Muscle layer of duodenum (tissue), 2 donors: ENCODE measurements at regions not wholly inside any gene's neighbourhood (a gene's known extent, or its start where the extent isn't known, plus 50 kb on each side); places are given as distances from the start of the nearest gene placed in this dataset.

Experiments
- H3K27ac ChIP-seq: one replicate; pipeline ENCODE4 v1.7.0; 2013; ENCODE audit warnings: mild to moderate bottlenecking, low read length
- H3K27me3 ChIP-seq: one replicate; pipeline ENCODE4 v1.7.0; 2013; ENCODE audit warnings: low read depth, mild to moderate bottlenecking, control low read depth, low read length
- H3K36me3 ChIP-seq, 2 donors: one replicate each; pipeline ENCODE4 v1.7.0; 2013; ENCODE audit warnings: low read length in 2 of 2, control low read depth in 1 of 2, mild to moderate bottlenecking in 1 of 2; ENCODE audit not compliant: insufficient read depth in 2 of 2, control insufficient read depth in 1 of 2
- H3K4me1 ChIP-seq, 2 donors: one replicate each; pipeline ENCODE4 v1.7.0; 2013; ENCODE audit warnings: low read length in 2 of 2, mild to moderate bottlenecking in 2 of 2, control low read depth in 1 of 2, moderate library complexity in 1 of 2; ENCODE audit not compliant: insufficient read depth in 2 of 2, control insufficient read depth in 1 of 2
- H3K4me3 ChIP-seq, 2 donors: one replicate each; pipeline ENCODE4 v1.7.0; 2013; ENCODE audit warnings: low read length in 2 of 2, low read depth in 1 of 2, mild to moderate bottlenecking in 1 of 2
- H3K9me3 ChIP-seq, 2 donors: one replicate each; pipeline ENCODE4 v1.7.0; 2013; ENCODE audit warnings: low read length in 2 of 2, control low read depth in 1 of 2, mild to moderate bottlenecking in 1 of 2; ENCODE audit not compliant: control insufficient read depth in 1 of 2
- donor health status: healthy.

DNA sequence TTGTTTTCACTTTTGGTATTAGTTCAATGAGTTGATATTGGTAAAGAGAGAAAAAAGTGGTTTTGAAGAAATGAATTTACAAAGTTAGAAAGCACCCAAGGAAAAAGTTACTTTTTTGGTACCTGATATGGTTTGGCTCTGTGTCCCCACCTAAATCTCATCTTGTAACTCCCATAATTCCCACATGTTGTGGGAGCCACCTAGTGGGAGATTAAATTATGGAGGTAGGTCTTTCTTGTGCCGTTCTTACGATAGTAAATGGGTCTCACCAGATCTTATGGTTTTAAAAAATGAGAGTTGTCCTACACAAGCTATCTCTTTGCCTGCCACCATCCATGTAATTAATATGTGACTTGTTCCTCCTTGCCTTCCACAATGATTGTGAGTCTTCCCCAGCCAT lies 965.6 kb upstream of the NRXN1 start:
- Histone ChIP-seq H3K36me3 (no peaks in the 10 kb centered on the region), H3K4me1 (no peaks in the 10 kb centered on the region), H3K4me3 (no peak overlapping the region), H3K9me3 (peaks cover 0 to 3% of the 10 kb centered on the region in 2 donors), H3K27me3 (no peaks in the 10 kb centered on the region), H3K27ac (no peak overlapping the region)

GRCh38 chr2:51995293-51995692 lies 963.4 kb upstream of the NRXN1 start:
- Histone ChIP-seq H3K27ac (no peak overlapping the region), H3K36me3 (no peaks in the 10 kb centered on the region), H3K27me3 (no peaks in the 10 kb centered on the region), H3K4me3 (no peak overlapping the region), H3K9me3 (no peaks in the 10 kb centered on the region), H3K4me1 (peaks cover 0 to 3% of the 10 kb centered on the region in 2 donors)

- H3K27ac ChIP-seq = no peak overlapping the region
- H3K27me3 ChIP-seq = no peaks in the 10 kb centered on the region
- no peaks in the 10 kb centered on the region for H3K36me3 ChIP-seq
These were observed 962.3 kb upstream of the NRXN1 start for GRCh38 chr2:51994123-51994763.

GRCh38 chr2:51990684-51991083 lies 958.8 kb upstream of the NRXN1 start:
- no peak overlapping the region for H3K4me3 ChIP-seq
- no peaks in the 10 kb centered on the region for H3K36me3 ChIP-seq
- no peaks in the 10 kb centered on the region for H3K9me3 ChIP-seq
- H3K27ac ChIP-seq = no peak overlapping the region
- H3K27me3 ChIP-seq = no peaks in the 10 kb centered on the region
- peaks cover 0 to 3% of the 10 kb centered on the region in 2 donors for H3K4me1 ChIP-seq

More at GRCh38 chr2:51994123-51994763, 962.3 kb upstream of the NRXN1 start:
- Histone ChIP-seq H3K9me3 (no peaks in the 10 kb centered on the region), H3K4me3 (no peak overlapping the region), H3K4me1 (peaks cover 0 to 3% of the 10 kb centered on the region in 2 donors)

GRCh38 chr2:51986101-51986500 lies 954.2 kb upstream of the NRXN1 start:
- H3K27ac ChIP-seq = no peak overlapping the region
- no peaks in the 10 kb centered on the region for H3K9me3 ChIP-seq
- no peaks in the 10 kb centered on the region for H3K36me3 ChIP-seq
- no peaks in the 10 kb centered on the region for H3K27me3 ChIP-seq
- H3K4me3 ChIP-seq = no peak overlapping the region
- peaks cover 0 to 1% of the 10 kb centered on the region in 2 donors for H3K4me1 ChIP-seq

- no peaks in the 10 kb centered on the region for H3K36me3 ChIP-seq
- H3K4me3 ChIP-seq = no peak overlapping the region
- H3K9me3 ChIP-seq = no peaks in the 10 kb centered on the region
- H3K27me3 ChIP-seq = no peaks in the 10 kb centered on the region
- no peaks in the 10 kb centered on the region for H3K4me1 ChIP-seq
- H3K27ac ChIP-seq = no peak overlapping the region
These were observed 949.9 kb upstream of the NRXN1 start for GRCh38 chr2:51981783-51982182.

DNA sequence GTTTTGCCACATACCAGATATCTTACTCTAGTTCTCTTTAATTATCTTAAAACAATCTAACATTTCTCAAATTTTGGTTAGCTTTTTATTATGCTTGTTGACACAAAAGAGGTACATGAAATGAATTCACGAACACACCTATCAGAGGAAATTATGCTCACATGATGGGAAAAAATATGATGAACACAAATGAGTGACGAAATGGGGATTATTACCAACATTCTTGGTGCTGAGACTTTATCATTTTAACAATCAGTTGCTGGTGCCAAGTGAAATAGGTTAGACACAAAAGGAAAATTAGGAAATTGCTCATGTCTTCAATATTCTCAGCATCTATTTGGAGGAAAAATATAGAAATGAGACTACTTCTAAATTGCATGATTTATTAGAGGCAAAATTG lies 944.7 kb upstream of the NRXN1 start:
- Histone ChIP-seq H3K4me3 (no peak overlapping the region), H3K27ac (no peak overlapping the region), H3K27me3 (no peaks in the 10 kb centered on the region), H3K4me1 (no peaks in the 10 kb centered on the region), H3K36me3 (no peaks in the 10 kb centered on the region), H3K9me3 (no peaks in the 10 kb centered on the region)

GRCh38 chr2:51971136-51971535 lies 939.2 kb upstream of the NRXN1 start:
- H3K4me3 ChIP-seq = no peak overlapping the region
- no peaks in the 10 kb centered on the region for H3K4me1 ChIP-seq
- H3K27ac ChIP-seq = no peak overlapping the region
- H3K9me3 ChIP-seq = no peaks in the 10 kb centered on the region
- no peaks in the 10 kb centered on the region for H3K36me3 ChIP-seq
- no peaks in the 10 kb centered on the region for H3K27me3 ChIP-seq

- Histone ChIP-seq H3K27me3 (no peaks in the 10 kb centered on the region), H3K36me3 (no peaks in the 10 kb centered on the region), H3K4me1 (no peaks in the 10 kb centered on the region), H3K27ac (no peak overlapping the region), H3K4me3 (no peak overlapping the region), H3K9me3 (no peaks in the 10 kb centered on the region)
These were observed 937.4 kb upstream of the NRXN1 start for GRCh38 chr2:51969347-51969746.

DNA sequence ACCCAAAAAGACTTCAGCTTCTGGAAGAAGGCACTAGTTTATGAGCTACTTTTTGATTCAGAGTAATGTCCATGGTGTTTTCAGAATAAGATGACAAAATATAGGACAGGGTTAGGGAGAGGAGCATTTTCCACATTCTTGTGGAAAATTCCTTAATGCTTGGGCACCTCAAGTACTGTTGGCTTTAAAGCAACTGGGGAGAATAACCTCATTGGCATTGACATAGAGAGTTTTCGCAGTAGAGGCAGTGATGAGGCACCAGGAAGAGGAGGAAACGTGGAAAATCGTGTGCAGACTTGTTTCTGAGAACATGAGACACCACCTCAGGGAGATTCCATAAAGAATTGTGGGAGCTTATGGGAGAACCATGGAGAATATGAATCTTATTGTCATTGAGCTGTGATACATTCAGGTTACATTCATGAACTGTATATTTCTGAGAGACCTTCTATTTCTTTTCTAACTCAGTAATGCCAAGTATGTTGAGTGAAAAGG lies 929.0 kb upstream of the NRXN1 start:
- no peaks in the 10 kb centered on the region for H3K27me3 ChIP-seq
- H3K9me3 ChIP-seq = no peaks in the 10 kb centered on the region
- no peaks in the 10 kb centered on the region for H3K36me3 ChIP-seq
- no peak overlapping the region for H3K4me3 ChIP-seq
- H3K27ac ChIP-seq = no peak overlapping the region
- H3K4me1 ChIP-seq = no peaks in the 10 kb centered on the region

- no peak overlapping the region for H3K27ac ChIP-seq
- no peaks in the 10 kb centered on the region for H3K9me3 ChIP-seq
- H3K4me3 ChIP-seq = no peak overlapping the region
- no peaks in the 10 kb centered on the region for H3K27me3 ChIP-seq
- H3K36me3 ChIP-seq = no peaks in the 10 kb centered on the region
- no peaks in the 10 kb centered on the region for H3K4me1 ChIP-seq
These were observed 928.3 kb upstream of the NRXN1 start for GRCh38 chr2:51960281-51960680.

DNA sequence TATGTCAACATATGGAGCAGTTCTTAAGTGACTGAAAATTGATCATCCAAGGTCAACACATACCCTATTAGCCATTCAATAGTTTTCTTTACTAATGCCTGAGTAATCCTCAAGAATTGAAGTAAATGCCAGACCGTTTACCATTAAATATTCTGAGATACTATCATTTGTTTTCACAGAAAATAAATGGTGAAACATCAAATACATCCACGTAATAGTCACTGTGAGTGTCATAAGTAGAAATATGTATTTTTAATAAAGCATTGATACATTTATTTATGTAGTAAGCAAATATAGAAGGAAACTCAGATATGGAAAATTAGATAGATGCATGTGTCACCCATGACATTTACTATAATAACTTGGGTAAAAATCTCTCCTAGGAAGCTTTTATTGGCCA lies 927.8 kb upstream of the NRXN1 start:
- Histone ChIP-seq H3K4me1 (no peaks in the 10 kb centered on the region), H3K4me3 (no peak overlapping the region), H3K27me3 (no peaks in the 10 kb centered on the region), H3K9me3 (peaks cover 0 to 3% of the 10 kb centered on the region in 2 donors), H3K27ac (no peak overlapping the region), H3K36me3 (no peaks in the 10 kb centered on the region)
